Liver (tissue), 3 donors: ENCODE measurements at regions not wholly inside any gene's neighbourhood (a gene's known extent, or its start where the extent isn't known, plus 50 kb on each side); places are given as distances from the start of the nearest gene placed in this dataset.

Experiments
- CTCF ChIP-seq: fragments of 150-350 bp; IDR thresholded peaks from 2 replicates; pipeline ENCODE4 v1.5.1; 2017; ENCODE audit warnings: improper control_type of control experiment, low read depth, low read length; ENCODE audit not compliant: missing input control
- EGR1 ChIP-seq, 2 donors: IDR thresholded peaks; 2 replicates each; pipeline ENCODE4 v1.6.1; 2016 to 2018; ENCODE audit warnings: antibody characterized with exemption in 2 of 2, low read depth in 2 of 2
- FOXA1 ChIP-seq: IDR thresholded peaks from 2 replicates; pipeline ENCODE4 v1.6.1; 2016; ENCODE audit warnings: antibody characterized with exemption
- GABPA ChIP-seq, 2 donors: IDR thresholded peaks in 1 of 2; conservative IDR thresholded peaks in 1 of 2; 2 replicates each; pipeline ENCODE4 v1.6.1; 2016; ENCODE audit warnings: antibody characterized with exemption in 2 of 2, mild to moderate bottlenecking in 1 of 2, moderate library complexity in 1 of 2
- JUND ChIP-seq, 2 donors: IDR thresholded peaks; 2 replicates each; pipeline ENCODE4 v1.6.1; 2016; ENCODE audit warnings: antibody characterized with exemption in 2 of 2
- RAD21 ChIP-seq, 2 donors: IDR thresholded peaks; 2 replicates each; pipeline ENCODE4 v1.6.1; 2016; ENCODE audit warnings: antibody characterized with exemption in 2 of 2, mild to moderate bottlenecking in 2 of 2
- RXRA ChIP-seq, 2 donors: IDR thresholded peaks; 2 replicates each; pipeline ENCODE4 v1.6.1; 2017 to 2018; ENCODE audit warnings: antibody characterized with exemption in 2 of 2, mild to moderate bottlenecking in 1 of 2
- SP1 ChIP-seq: IDR thresholded peaks from 2 replicates; pipeline ENCODE4 v1.6.1; 2018; ENCODE audit warnings: antibody characterized with exemption, mild to moderate bottlenecking
- TAF1 ChIP-seq: conservative IDR thresholded peaks from 2 replicates; pipeline ENCODE4 v1.6.1; 2016; ENCODE audit warnings: antibody characterized with exemption, mild to moderate bottlenecking
- YY1 ChIP-seq: IDR thresholded peaks from 2 replicates; pipeline ENCODE4 v1.6.1; 2016; ENCODE audit warnings: antibody characterized with exemption, mild to moderate bottlenecking
- TF ChIP-seq, protein P1 (sequence below): IDR thresholded peaks from 2 replicates; pipeline ENCODE4 v1.6.1; 2016; ENCODE audit warnings: antibody characterized with exemption, mild to moderate bottlenecking
- TF ChIP-seq, protein P2 (sequence below): IDR thresholded peaks from 2 replicates; pipeline ENCODE4 v1.6.1; 2016; ENCODE audit warnings: antibody characterized with exemption
- TF ChIP-seq, protein P3 (sequence below): IDR thresholded peaks from 2 replicates; pipeline ENCODE4 v1.6.1; 2016; ENCODE audit warnings: antibody characterized with exemption
- donor health status: healthy.
- donor health status: healthy.

- TF ChIP-seq EGR1 (IDR thresholded peaks at IDR 0.05; ENCODE audit: low read depth in 2 of 2) (no peak), SP1 (no peak), CTCF (no peak), FOXA1 (no peak), RXRA (IDR thresholded peaks at IDR 0.05) (no peak), RAD21 (IDR thresholded peaks at IDR 0.05) (no peak), JUND (IDR thresholded peaks at IDR 0.05) (no peak), GABPA (IDR thresholded peaks at IDR 0.05 in 1 of 2, conservative IDR thresholded peaks at IDR 0.05 in 1 of 2) (no peak), YY1 (no peak), TAF1 (no peak)
- TF ChIP-seq, protein P1, sequence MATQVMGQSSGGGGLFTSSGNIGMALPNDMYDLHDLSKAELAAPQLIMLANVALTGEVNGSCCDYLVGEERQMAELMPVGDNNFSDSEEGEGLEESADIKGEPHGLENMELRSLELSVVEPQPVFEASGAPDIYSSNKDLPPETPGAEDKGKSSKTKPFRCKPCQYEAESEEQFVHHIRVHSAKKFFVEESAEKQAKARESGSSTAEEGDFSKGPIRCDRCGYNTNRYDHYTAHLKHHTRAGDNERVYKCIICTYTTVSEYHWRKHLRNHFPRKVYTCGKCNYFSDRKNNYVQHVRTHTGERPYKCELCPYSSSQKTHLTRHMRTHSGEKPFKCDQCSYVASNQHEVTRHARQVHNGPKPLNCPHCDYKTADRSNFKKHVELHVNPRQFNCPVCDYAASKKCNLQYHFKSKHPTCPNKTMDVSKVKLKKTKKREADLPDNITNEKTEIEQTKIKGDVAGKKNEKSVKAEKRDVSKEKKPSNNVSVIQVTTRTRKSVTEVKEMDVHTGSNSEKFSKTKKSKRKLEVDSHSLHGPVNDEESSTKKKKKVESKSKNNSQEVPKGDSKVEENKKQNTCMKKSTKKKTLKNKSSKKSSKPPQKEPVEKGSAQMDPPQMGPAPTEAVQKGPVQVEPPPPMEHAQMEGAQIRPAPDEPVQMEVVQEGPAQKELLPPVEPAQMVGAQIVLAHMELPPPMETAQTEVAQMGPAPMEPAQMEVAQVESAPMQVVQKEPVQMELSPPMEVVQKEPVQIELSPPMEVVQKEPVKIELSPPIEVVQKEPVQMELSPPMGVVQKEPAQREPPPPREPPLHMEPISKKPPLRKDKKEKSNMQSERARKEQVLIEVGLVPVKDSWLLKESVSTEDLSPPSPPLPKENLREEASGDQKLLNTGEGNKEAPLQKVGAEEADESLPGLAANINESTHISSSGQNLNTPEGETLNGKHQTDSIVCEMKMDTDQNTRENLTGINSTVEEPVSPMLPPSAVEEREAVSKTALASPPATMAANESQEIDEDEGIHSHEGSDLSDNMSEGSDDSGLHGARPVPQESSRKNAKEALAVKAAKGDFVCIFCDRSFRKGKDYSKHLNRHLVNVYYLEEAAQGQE, result no peak
- TF ChIP-seq, protein P2, sequence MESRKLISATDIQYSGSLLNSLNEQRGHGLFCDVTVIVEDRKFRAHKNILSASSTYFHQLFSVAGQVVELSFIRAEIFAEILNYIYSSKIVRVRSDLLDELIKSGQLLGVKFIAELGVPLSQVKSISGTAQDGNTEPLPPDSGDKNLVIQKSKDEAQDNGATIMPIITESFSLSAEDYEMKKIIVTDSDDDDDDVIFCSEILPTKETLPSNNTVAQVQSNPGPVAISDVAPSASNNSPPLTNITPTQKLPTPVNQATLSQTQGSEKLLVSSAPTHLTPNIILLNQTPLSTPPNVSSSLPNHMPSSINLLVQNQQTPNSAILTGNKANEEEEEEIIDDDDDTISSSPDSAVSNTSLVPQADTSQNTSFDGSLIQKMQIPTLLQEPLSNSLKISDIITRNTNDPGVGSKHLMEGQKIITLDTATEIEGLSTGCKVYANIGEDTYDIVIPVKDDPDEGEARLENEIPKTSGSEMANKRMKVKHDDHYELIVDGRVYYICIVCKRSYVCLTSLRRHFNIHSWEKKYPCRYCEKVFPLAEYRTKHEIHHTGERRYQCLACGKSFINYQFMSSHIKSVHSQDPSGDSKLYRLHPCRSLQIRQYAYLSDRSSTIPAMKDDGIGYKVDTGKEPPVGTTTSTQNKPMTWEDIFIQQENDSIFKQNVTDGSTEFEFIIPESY, result no peak
- TF ChIP-seq, protein P3, sequence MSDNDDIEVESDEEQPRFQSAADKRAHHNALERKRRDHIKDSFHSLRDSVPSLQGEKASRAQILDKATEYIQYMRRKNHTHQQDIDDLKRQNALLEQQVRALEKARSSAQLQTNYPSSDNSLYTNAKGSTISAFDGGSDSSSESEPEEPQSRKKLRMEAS, result no peak
These were observed 73.8 kb upstream of the OSBPL8 start for GRCh38 chr12:76633415-76633814.
